ENCODE measurements at regions not wholly inside any gene's neighbourhood (a gene's known extent, or its start where the extent isn't known, plus 50 kb on each side); places are given as distances from the start of the nearest gene placed in this dataset.

GRCh38 chr14:104461676-104462449, 117.7 kb upstream of the C14orf180 start:
- no peak for TF ChIP-seq CTCF (IDR thresholded peaks at IDR 0.05; ENCODE audit: poor library complexity)
- TF ChIP-seq EZH2 (IDR thresholded peaks at IDR 0.05; ENCODE audit: borderline replicate concordance) = peak; percentile 40
